Transverse colon (tissue), 4 donors: ENCODE measurements at regions not wholly inside any gene's neighbourhood (a gene's known extent, or its start where the extent isn't known, plus 50 kb on each side); places are given as distances from the start of the nearest gene placed in this dataset.

ENCODE experiments used
- POLR2AphosphoS5 ChIP-seq, 3 donors: sonication (generic); formaldehyde crosslinking; IDR thresholded peaks; one replicate each; pipeline ENCODE4 v1.6.1; 2016; ENCODE audit warnings: antibody characterized with exemption in 3 of 3
- TF ChIP-seq, protein P1 (sequence below), 5 experiments: fragments of 200-600 bp in 3 of 5; fragments of 450-650 bp in 2 of 5; sonication (generic) in 3 of 5; IDR thresholded peaks; 1 replicate in 2 of 5; 2 replicates in 3 of 5; pipeline ENCODE4 v1.5.1; 2016 to 2017; ENCODE audit warnings: antibody characterized with exemption in 5 of 5, inconsistent platforms in 3 of 5, mild to moderate bottlenecking in 2 of 5, moderate library complexity in 1 of 5

GRCh38 chrX:106302304-106302703, 134.2 kb downstream of the PWWP3B start:
- TF ChIP-seq, protein P1, sequence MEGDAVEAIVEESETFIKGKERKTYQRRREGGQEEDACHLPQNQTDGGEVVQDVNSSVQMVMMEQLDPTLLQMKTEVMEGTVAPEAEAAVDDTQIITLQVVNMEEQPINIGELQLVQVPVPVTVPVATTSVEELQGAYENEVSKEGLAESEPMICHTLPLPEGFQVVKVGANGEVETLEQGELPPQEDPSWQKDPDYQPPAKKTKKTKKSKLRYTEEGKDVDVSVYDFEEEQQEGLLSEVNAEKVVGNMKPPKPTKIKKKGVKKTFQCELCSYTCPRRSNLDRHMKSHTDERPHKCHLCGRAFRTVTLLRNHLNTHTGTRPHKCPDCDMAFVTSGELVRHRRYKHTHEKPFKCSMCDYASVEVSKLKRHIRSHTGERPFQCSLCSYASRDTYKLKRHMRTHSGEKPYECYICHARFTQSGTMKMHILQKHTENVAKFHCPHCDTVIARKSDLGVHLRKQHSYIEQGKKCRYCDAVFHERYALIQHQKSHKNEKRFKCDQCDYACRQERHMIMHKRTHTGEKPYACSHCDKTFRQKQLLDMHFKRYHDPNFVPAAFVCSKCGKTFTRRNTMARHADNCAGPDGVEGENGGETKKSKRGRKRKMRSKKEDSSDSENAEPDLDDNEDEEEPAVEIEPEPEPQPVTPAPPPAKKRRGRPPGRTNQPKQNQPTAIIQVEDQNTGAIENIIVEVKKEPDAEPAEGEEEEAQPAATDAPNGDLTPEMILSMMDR (IDR thresholded peaks at IDR 0.05), result no peak
- no peak for TF ChIP-seq POLR2AphosphoS5 (IDR thresholded peaks at IDR 0.05)
